Heart right ventricle (tissue), 16 donors: ENCODE measurements at regions not wholly inside any gene's neighbourhood (a gene's known extent, or its start where the extent isn't known, plus 50 kb on each side); places are given as distances from the start of the nearest gene placed in this dataset.
"Not testable (repeated sequence)": the region's sequence is repeated elsewhere in the genome, so short reads cannot be mapped to it uniquely, and the experiment has no call there.

ENCODE experiments used
- ATAC-seq, 8 donors: fragments of 200-7000 bp; cut with Tn5 transposase; one replicate each; pipeline ENCODE4 v1.9.1; 2020; ENCODE audit warnings: mild to moderate bottlenecking in 8 of 8, moderate library complexity in 8 of 8, moderate number of reproducible peaks in 1 of 8
- DNase-seq, 2 donors: peaks; one replicate each; pipeline ENCODE4 v3.0.0-alpha.2; 2020
- H3K27ac ChIP-seq, 10 donors: fragments of 200-600 bp; sonication (generic) in 2 of 10; one replicate each; pipeline versions ENCODE4 v1.5.0 to v1.8.0; 2020 to 2022; ENCODE audit warnings: mild to moderate bottlenecking in 3 of 10
- H3K27me3 ChIP-seq, 7 donors: fragments of 200-600 bp; one replicate each; pipeline ENCODE4 v1.8.0; 2021 to 2022; ENCODE audit warnings: mild to moderate bottlenecking in 2 of 7
- H3K36me3 ChIP-seq, 9 donors: fragments of 200-600 bp; sonication (generic) in 1 of 9; one replicate each; pipeline versions ENCODE4 v1.5.0 to v1.8.0; 2020 to 2022; ENCODE audit warnings: mild to moderate bottlenecking in 2 of 9
- H3K4me1 ChIP-seq, 9 donors: fragments of 200-600 bp; sonication (generic) in 1 of 9; one replicate each; pipeline versions ENCODE4 v1.5.0 to v1.8.0; 2020 to 2022; ENCODE audit warnings: mild to moderate bottlenecking in 4 of 9
- H3K4me3 ChIP-seq, 10 donors: fragments of 200-600 bp; sonication (generic) in 2 of 10; one replicate each; pipeline versions ENCODE4 v1.5.0 to v1.8.0; 2020 to 2022; ENCODE audit warnings: mild to moderate bottlenecking in 7 of 10, moderate library complexity in 2 of 10
- H3K9me3 ChIP-seq, 11 donors: fragments of 200-600 bp in 10 of 11; sonication (generic) in 2 of 11; one replicate each; pipeline versions ENCODE4 v1.5.0 to v1.8.0; 2013 to 2022; ENCODE audit warnings: mild to moderate bottlenecking in 2 of 11, control low read depth in 1 of 11, moderate library complexity in 1 of 11
- WGBS, 2 donors: extraction: QIAGEN DNeasy Blood & Tissue Kit; methylation state at CpG; one replicate each; pipeline ENCODE4 v1.1.7; 2013; ENCODE audit warnings: inconsistent platforms in 1 of 2; 5-methylcytosine and 5-hydroxymethylcytosine counted together
- intact Hi-C, 10 donors: fragments of 100-400 bp; cut with DNase I; formaldehyde crosslinking; loops; one replicate each; pipeline versions ENCODE4 v1.11.1 to v1.14.2; 2022
- TF ChIP-seq, protein P1 (sequence below), 9 donors: fragments of 200-600 bp; sonication (generic) in 2 of 9; IDR thresholded peaks; one replicate each; pipeline versions ENCODE4 v1.5.0 to v1.8.0; 2021 to 2022; ENCODE audit warnings: antibody characterized with exemption in 9 of 9, mild to moderate bottlenecking in 5 of 9, moderate library complexity in 1 of 9
- donor health status: Arrhythmogenic right ventricular cardiomyopathy.
- donor health status: ischemic (EF 13 %, LVEDD 7.1; RV severe dilation, severe dysfunction).
- donor health status: healthy with polysubstance abuse.
- donor health status: DM: no; HTN: yes; CAD: no.
- donor health status: DM: no; HTN: no; CAD: no.
- donor health status: ischemic (EF 25% LVEDD 6.9; RV normal size, moderate dysfunction).
- donor health status: ischemic (EF 25% LVEDD 5.7; RV mildly dilated, moderate dysfunction).
- donor health status: healthy.
- donor health status: DM: yes; HTN: yes; CAD: no.
- donor health status: Ischemic cardiomyopathy.
- donor health status: ischemic (EF 35%, LVEDD 5.7; RV mildly dilated, moderate dysfunction).
- donor health status: nonischemic (EF 11% LVEDD 7.7; RV severe dilation, severe dysfunction).
- donor health status: DM: yes; HTN: yes; CAD: no.
- donor health status: PGD.
- donor health status: ischemic (EF 29% LVEDD 5.4; RV normal size, mild dysfunction).
- donor health status: nonischemic (EF 23%, LVEDD 6.1; RV moderate dilation, normal function).

DNA sequence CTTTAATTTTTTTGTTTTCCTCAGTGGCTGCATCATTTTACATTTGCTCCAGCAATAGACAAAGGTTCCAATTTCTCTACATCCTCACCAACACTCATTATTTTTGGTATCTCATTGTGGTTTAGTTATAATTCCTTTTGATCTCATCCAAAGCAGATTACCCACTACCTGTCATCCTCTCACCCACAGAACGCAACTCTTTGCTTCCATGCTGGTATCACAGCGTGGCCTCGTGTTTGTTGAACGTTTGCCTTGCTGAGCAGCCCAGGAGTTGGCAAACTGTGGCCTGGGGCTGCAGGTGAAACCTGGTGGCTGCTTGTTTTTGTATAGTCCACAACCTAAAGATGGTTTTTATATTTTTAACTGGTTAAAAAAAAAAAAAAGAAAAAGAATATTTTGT, 181.9 kb downstream of the BCAS1 start:
- ATAC-seq = no peak
- H3K4me1 ChIP-seq = peaks cover 0 to 28% (median 0%) of the 10 kb centered on the region in 9 donors

DNA sequence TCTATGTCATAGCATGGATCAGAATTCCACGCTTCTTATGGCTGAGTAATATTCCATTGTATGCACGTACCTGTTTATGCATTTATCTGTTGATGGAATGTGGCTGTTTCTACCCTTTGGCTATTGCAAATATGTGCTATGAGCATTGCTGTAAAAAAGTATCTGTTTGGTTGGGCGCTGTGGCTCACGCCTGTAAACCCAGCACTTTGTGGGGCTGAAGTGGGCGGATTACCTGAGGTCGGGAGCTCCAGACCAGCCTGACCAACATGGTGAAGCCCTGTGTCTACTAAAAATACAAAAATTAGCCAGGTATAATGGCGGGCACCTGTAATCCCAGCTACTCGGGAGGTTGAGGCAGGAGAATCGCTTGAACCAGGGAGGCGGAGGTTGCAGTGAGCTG, 182.4 kb downstream of the BCAS1 start:
- no peaks in the 10 kb centered on the region for H3K27me3 ChIP-seq
- no peaks in the 10 kb centered on the region for H3K36me3 ChIP-seq
- TF ChIP-seq, protein P1, sequence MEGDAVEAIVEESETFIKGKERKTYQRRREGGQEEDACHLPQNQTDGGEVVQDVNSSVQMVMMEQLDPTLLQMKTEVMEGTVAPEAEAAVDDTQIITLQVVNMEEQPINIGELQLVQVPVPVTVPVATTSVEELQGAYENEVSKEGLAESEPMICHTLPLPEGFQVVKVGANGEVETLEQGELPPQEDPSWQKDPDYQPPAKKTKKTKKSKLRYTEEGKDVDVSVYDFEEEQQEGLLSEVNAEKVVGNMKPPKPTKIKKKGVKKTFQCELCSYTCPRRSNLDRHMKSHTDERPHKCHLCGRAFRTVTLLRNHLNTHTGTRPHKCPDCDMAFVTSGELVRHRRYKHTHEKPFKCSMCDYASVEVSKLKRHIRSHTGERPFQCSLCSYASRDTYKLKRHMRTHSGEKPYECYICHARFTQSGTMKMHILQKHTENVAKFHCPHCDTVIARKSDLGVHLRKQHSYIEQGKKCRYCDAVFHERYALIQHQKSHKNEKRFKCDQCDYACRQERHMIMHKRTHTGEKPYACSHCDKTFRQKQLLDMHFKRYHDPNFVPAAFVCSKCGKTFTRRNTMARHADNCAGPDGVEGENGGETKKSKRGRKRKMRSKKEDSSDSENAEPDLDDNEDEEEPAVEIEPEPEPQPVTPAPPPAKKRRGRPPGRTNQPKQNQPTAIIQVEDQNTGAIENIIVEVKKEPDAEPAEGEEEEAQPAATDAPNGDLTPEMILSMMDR (IDR thresholded peaks at IDR 0.05) = no peak
- ATAC-seq (no peak), DNase-seq (no peak)
- peaks cover 0 to 24% (median 0%) of the 10 kb centered on the region in 9 donors for H3K4me1 ChIP-seq
- no peak overlapping the region for H3K4me3 ChIP-seq
- intact Hi-C loops = no loop called here
- no peak overlapping the region for H3K27ac ChIP-seq
- H3K9me3 ChIP-seq = peaks cover 0 to 11% (median 0%) of the 10 kb centered on the region in 11 donors
- 95 to 96% methylated on average over 10 of the region's 10 CpGs for WGBS, 2 donors

More for the DNA sequence above, 181.9 kb downstream of the BCAS1 start:
- intact Hi-C loops = no loop called here
- no peak for DNase-seq
- no peak overlapping the region for H3K4me3 ChIP-seq
- TF ChIP-seq, protein P1 (IDR thresholded peaks at IDR 0.05) = no peak
- H3K36me3 ChIP-seq = no peaks in the 10 kb centered on the region
- WGBS, 2 donors = 65 to 66% methylated on average over 4 of the region's 4 CpGs
- no peaks in the 10 kb centered on the region for H3K27me3 ChIP-seq
- H3K27ac ChIP-seq = no peak overlapping the region
- H3K9me3 ChIP-seq = peaks cover 0 to 11% (median 0%) of the 10 kb centered on the region in 11 donors

DNA sequence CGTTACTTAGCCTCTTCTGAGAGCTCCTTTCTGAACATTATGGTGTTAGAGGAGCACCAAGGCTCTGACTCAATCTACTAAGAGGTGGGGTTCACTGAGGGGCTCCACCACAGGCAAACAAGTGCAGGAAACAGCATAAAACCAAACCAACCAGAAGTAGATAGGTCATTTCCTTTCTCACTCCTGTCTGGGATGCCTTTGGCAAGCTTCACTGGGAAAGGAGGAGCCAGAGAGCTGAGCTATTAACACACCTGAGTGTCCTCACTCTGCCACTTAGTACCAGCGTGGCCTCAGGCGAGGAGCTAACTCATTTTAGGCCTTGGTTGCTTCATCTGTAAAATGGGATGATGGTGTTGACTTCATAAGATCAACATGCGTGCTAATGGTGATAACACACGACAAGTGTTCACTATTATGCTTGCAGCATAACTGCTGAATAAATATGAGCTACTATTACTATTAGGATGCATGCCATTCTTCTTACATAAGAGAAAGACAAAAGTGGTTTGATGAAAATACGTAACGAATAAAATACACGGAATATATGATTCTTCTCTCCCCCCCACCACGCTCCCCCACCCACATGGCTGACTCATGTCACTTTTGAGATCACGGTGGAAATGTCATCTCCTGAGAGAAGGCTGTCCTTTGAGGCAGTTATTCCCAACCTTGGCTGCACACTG, 185.4 kb downstream of the BCAS1 start:
- TF ChIP-seq, protein P1 (IDR thresholded peaks at IDR 0.05) = no peak
- Histone ChIP-seq H3K4me3 (no peak overlapping the region), H3K27me3 (no peaks in the 10 kb centered on the region), H3K27ac (no peak overlapping the region), H3K9me3 (no peaks in the 10 kb centered on the region), H3K4me1 (peaks cover 0 to 4% (median 0%) of the 10 kb centered on the region in 9 donors), H3K36me3 (no peaks in the 10 kb centered on the region)
- 81 to 84% methylated on average over 10 of the region's 10 CpGs for WGBS, 2 donors
- DNase-seq (no peak), ATAC-seq (no peak)
- intact Hi-C loops = no loop called here

DNA sequence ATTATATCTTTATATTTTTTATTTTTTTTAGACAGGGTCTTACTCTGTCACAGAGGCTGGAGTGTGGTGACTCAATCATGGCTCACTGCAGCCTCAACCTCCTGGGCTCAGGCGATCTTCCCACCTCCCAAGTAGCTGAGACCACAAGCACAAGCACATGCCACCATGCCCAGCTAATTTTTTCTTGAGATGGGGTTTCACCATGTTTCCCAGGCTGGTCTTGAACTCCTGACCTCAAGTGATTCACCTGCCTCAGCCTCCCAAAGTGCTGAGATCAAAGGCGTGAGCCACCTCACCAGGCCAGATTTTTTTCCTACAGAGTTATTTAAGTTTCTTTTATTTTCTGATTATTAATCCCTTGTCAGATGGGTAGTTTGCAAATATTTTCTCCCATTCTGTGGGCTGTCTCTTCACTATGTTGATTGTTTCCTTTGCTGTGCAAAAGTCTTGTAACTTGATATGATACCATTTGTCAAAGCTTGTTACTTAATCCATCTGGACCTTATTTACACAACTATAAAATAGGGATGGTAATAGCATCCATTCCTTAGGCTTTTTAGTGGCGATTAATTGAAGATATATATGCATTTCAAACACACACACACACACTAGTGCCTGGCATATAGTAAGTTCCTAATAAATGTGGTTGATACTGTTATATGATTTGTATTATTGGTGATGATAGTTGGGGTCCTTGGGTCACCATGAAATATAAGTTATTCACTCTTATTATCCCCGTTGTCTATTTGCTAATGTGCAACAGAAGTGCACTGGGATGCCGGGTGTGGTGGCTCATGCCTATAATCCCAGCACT, 187.1 kb downstream of the BCAS1 start:
- no peaks in the 10 kb centered on the region for H3K9me3 ChIP-seq
- no peak overlapping the region for H3K4me3 ChIP-seq
- intact Hi-C loops = no loop called here
- DNase-seq (no peak), ATAC-seq (no peak)
- H3K36me3 ChIP-seq = no peaks in the 10 kb centered on the region
- WGBS, 2 donors = 90 to 91% methylated on average over 5 of the region's 5 CpGs
- H3K27ac ChIP-seq = no peak overlapping the region
- H3K4me1 ChIP-seq = peaks cover 0 to 15% (median 0%) of the 10 kb centered on the region in 9 donors
- no peaks in the 10 kb centered on the region for H3K27me3 ChIP-seq
- TF ChIP-seq, protein P1 (IDR thresholded peaks at IDR 0.05) = no peak

DNA sequence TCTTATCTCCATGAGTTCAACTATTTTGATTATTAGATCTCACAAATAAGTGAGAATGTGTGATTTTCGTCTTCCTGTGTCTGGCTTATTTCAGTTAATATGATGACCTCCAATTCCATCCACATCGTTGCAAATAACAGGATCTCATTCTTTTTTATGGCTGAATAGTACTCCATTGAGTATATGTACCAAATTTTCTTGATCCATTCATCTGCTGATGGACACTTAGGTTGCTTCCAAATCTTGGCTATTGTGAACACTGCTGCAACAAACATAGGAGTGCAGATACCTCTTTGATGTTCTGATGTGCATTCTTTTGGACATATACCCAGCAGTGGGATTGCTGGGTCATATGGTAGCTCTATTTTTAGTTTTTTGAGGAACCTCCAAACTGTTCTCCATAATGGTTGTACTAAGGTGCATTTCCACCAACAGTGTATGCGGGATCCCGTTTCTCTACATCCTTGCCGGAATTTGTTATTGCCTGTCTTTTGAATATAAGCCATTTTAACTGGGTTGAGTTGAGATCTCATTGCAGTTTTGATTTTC, 187.9 kb downstream of the BCAS1 start:
- WGBS, 2 donors = 90 to 94% methylated on average over 5 of the region's 5 CpGs
- H3K4me1 ChIP-seq = peaks cover 0 to 15% (median 0%) of the 10 kb centered on the region in 9 donors
- ATAC-seq = not testable (repeated sequence)

More for the DNA sequence above, 187.9 kb downstream of the BCAS1 start:
- H3K27ac ChIP-seq, H3K27me3 ChIP-seq, intact Hi-C loops, H3K36me3 ChIP-seq, H3K4me3 ChIP-seq, DNase-seq, H3K9me3 ChIP-seq: not testable (repeated sequence)
